Posterior cingulate gyrus (tissue), 11 donors: ENCODE measurements at regions not wholly inside any gene's neighbourhood (a gene's known extent, or its start where the extent isn't known, plus 50 kb on each side); places are given as distances from the start of the nearest gene placed in this dataset.

Experiments used
- DNase-seq, 10 donors: peaks; one replicate each; pipeline versions ENCODE4 v3.0.0 to v3.0.0-alpha.2; 2020 to 2021; ENCODE audit warnings: mixed read lengths in 3 of 10
- intact Hi-C: fragments of 100-400 bp; cut with DNase I; formaldehyde crosslinking; loops from one replicate; pipeline ENCODE4 v1.15.1; 2023

- DNase-seq: no peak
- intact Hi-C loops: no loop called here
Measured at GRCh38 chr5:93322974-93323860, 257.8 kb downstream of the NR2F1-AS1 start.

- DNase-seq: no peak
- intact Hi-C loops: no loop called here
Measured at GRCh38 chr5:93320920-93321445, 260.0 kb downstream of the NR2F1-AS1 start.

GRCh38 chr5:93313672-93314071, 267.3 kb downstream of the NR2F1-AS1 start:
- no peak for DNase-seq
- intact Hi-C loops: no loop called here

DNA sequence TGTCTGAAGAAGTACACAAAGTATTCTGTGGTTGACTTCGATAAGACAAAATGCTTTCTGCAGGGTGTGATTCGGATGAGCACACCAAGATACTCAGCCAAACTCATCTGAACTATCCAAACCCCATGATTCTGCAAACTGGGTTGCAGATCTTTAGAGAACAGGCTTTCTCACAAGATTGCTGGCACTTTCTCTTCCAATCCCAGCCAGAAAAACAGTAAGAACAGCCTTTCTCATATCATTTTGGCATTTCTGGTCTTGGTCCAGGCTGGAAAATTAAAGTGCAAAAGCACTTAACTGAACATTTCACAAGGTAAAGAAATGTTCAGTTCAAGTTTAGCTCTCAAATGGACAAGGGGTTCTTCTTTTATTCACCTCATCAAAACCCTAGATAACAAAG, 269.1 kb downstream of the NR2F1-AS1 start:
- intact Hi-C loops: no loop called here
- no peak for DNase-seq

- DNase-seq: no peak
- intact Hi-C loops: no loop called here
Measured at GRCh38 chr5:93307557-93307956, 273.5 kb downstream of the NR2F1-AS1 start.

DNA sequence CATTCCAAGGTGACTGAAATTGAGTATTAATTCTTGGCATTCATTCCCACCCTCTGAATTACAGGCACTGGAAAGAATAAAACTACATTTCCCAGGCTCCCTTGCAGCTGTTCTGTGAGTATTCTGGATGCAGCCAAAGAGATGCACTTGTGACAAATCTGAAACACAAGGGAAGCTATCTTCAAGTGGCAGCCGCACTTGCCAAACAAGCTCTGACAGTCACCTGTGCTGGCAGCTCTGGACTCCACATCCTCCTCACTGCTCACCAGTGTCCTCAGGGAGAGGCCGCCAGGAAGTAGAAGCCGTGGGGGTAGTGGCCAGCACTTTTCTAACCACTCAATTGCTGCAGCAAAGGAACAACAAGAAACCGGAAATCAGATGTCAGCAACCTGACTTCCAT, 275.0 kb downstream of the NR2F1-AS1 start:
- intact Hi-C loops: no loop called here
- peak in 6 of 10 donors; percentile 11 to 82 (median 42) for DNase-seq

DNA sequence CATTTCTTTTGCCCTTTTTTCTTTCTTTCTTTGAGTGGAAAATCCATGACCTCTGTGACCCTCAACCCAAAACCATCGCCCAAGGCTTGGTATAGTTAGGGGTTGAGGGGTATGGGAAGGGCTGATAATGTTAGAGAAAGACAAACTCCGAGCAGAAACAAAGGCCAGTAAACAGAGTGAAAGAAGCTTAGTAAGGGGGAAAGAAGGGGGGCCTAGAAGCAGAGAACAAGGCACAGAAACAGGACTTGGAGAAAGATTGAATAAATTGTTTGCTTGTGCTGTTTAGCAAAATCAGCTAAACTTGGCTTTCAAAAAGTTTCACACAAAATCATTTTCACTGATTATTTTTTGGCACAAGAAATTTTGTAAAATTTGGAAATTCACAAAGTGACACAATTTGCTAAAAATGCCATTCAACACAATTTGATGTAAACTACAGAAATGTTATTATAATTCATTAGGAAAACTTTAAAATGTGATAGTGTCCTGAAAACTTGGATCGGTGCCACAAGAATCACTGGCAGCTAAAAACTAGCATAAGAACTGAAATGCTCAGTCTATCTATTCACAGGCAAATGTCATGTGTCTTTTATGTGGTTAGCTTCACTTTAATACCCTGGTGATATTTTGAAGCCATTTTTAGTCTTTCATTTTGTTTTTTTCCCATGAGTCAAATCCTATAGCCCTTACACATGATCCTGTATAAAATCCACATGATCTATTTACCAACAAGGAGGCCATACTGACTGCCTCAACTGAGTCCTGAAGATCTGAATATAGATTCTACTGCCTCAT, 276.4 kb downstream of the NR2F1-AS1 start:
- no peak for DNase-seq
- intact Hi-C loops: no loop called here

- intact Hi-C loops: no loop called here
- no peak for DNase-seq
Measured at GRCh38 chr5:93303291-93303691, 277.7 kb downstream of the NR2F1-AS1 start.

GRCh38 chr5:93302711-93303110, 278.3 kb downstream of the NR2F1-AS1 start:
- intact Hi-C loops: no loop called here
- no peak for DNase-seq

- DNase-seq: no peak
- intact Hi-C loops: no loop called here
Measured at GRCh38 chr5:93300945-93301344, 280.1 kb downstream of the NR2F1-AS1 start.

DNA sequence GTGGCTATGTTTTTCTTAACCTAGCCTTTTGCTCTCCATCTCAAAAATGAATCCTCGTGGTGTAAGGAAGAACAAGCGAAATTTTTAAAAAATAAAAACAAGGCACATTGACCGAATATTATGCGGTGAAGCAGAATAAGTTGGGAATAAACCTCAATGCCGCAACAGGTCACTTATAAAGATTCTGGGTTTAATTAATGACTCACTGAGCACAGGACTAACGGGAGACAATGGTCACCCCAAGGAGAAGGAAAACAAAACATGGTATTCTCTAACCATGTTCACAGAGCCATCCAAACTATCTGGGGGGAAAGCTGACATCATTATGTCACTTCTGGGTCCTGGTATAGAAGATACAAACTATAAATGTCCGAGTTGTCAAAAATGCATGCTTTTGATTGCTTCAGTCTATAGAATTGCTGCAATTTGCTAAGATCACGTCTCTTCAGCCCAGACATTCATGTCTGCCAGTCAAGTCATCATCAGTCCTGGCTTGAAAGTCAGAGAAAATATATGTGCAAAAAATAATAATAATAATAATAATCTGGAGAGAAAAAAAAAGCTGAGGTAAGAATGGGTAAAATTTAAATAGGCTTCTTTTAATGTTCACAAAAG, 280.6 kb downstream of the NR2F1-AS1 start:
- intact Hi-C loops: no loop called here
- no peak for DNase-seq

- intact Hi-C loops: no loop called here
- DNase-seq: peak in 1 of 10 donors; percentile 15
Measured at GRCh38 chr5:93299681-93300308, 281.2 kb downstream of the NR2F1-AS1 start.

GRCh38 chr5:93297116-93297515, 283.9 kb downstream of the NR2F1-AS1 start:
- no peak for DNase-seq
- intact Hi-C loops: no loop called here

DNA sequence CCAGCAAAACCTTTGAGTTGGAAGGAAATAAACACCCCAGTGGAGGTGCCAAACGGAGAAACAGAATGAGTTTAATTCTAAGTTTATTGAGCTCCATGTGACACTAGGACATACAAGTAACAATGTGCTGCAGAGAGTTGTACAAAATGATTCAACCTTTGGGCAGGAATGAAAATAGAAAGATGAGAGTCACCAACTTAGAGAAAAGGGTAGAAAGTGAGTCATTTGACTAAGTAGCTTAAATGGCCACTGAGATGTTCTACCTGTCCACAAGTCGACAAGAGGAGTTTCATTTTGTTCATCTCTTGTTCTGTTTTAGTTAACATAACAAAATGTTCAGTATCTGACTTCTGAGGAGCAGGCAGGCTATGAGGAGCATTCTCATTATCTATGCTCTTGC, 284.7 kb downstream of the NR2F1-AS1 start:
- DNase-seq: no peak
- intact Hi-C loops: no loop called here

GRCh38 chr5:93294996-93295395, 286.0 kb downstream of the NR2F1-AS1 start:
- DNase-seq: no peak
- intact Hi-C loops: no loop called here

- intact Hi-C loops: no loop called here
- no peak for DNase-seq
Measured at GRCh38 chr5:93294199-93294598, 286.8 kb downstream of the NR2F1-AS1 start.

DNA sequence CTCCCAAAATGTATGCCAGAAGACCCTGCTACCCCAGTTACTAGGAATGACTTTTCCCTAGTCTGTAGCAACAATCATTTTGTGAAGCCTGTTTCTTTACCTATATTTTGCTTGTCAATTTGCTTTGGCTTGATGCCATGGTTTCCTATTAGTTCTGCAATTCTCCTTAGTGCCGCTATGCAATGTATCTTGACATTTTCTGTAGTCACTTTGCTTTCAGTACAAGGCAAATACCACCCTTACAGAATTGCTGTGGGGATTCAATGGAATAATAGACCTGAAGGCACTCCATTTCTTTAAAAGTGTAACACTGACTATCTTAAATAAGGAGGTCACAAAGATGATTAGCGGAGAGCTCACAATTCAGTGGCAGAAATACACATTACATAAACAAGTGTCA, 291.1 kb downstream of the NR2F1-AS1 start:
- no peak for DNase-seq
- intact Hi-C loops: no loop called here

DNA sequence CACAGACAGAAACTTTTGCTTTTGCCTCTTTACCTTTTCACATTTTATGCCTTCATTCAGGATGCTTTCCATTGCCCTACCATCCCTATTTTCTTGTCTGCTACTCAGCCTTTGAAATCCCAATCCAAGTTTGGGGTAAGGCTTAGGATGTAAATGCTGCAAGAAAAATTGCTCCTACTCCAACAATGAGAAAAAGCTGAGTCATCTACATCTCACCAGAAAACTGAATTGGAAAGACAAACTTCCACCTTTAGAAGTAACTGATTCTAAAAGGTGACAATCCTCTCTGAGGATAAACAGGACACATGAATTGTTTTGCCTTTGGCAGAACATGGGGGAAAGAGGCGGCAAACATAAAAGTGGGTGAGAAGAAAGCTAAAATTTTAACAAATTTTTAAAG, 295.6 kb downstream of the NR2F1-AS1 start:
- DNase-seq: no peak
- intact Hi-C loops: no loop called here

DNA sequence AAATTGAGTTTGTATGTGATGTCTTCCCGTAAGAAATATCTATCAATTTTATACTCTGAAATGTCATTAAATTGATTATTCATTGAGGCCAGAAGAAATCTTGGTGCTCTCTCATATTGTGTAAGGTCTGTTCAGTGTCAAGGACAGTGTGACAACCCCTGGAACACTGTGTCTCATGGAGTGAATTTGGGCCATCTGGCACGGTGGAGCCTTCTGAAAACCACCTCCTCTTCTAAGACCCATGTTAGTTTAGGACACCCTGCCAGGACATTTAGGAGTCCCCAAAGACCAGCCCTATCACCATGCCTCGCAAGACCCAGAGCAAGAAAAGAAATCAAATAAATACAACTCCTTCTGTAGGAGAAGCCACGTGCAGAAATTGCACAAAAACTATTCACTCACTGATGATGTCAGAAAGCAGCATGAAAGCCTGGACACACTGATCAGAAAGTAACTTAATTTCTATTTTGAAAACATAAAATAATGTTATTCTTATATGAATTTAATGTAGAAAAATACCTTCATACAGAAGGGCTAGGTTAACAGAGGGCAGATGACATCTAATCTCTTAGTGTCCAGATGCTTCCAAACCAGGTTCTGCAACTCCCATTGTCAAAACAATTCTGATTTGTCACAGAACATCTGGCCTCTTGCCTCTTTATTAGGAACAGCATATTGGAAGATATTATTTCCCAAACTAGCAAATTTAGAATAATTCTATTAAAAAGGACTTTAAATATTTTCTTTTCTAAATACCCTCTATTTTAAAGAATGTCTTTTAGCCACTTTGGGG, 298.8 kb downstream of the NR2F1-AS1 start:
- intact Hi-C loops: no loop called here

GRCh38 chr5:93280518-93280917, 300.5 kb downstream of the NR2F1-AS1 start:
- intact Hi-C loops: no loop called here
- DNase-seq: no peak

More for the DNA sequence above, 298.8 kb downstream of the NR2F1-AS1 start:
- DNase-seq: no peak
